AG08396 (cell line): ENCODE measurements at regions not wholly inside any gene's neighbourhood (a gene's known extent, or its start where the extent isn't known, plus 50 kb on each side); places are given as distances from the start of the nearest gene placed in this dataset.

Experiments
- DNase-seq: peaks from one replicate; pipeline ENCODE4 v3.0.0; 2012; ENCODE audit warnings: low spot score, mixed read lengths

DNA sequence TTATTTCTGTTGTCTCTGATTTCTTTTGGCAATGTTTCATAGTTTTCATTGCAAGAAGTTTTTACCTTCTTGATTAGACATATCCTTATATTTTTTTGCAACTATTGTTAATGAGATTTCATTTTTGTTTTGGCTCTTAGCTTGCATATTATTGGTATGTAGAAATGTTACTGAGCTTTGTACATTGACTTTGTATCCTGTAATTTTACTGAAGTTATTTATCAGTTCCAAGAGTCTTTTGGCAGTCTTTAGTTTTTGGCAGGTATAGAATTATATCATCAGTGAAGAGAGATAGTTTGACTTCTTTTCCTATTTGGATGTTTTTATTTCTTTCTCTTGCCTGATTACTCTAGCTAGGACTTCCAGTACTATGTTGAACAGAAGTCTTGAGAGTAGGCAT, 375.7 kb downstream of the TDRD3 start:
- no peak for DNase-seq

DNA sequence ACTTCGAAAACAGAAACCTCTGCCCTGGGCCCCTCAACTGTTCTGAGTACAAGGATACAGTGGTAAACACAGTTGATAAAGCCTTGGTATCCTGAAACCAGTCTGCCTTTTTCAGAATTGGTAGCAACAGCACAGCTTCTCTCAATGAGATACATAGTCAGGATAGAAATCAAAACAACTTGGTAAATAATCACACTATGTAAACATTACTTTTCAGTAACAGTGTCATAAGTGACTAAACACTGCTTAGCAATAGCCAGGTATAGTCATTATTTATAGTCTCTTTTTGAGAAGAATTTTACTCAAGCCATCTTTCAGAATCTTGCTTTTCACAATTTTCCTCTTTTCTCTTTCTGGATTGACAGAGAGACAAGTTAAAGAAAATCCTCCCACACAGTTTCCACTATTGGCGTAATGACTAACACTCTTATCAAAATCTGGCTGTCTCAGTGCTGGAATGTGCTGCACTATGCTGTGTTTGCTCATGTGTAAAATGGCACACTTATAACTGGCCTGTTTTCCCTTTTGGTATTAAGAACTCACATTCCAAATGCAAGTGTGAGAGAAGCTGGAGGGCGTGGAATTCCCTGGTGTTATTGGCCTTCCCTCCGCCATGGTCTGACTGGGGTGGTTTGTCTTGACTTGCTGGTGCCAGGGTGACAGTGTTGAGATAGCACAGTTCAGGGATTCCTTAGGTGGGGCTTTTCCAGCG, 368.8 kb downstream of the TDRD3 start:
- no peak for DNase-seq

DNA sequence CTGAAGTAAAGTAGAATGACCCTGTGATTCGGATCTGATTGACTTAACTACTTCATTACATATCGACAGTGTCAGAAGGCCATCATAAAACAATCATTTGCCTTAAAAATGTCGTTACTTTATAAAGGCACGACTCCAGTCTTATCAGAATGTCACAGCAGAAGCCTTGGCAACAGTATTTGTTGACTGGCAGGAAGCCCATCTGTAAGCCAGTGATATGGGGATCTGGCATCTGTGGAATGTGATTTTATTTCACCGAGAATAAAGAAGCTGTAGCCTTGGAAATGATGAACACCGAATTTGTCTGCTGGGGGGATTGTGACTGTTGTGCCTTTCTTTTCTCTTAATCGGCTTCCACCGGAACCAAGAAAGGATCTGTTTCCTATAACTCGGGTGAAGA, 362.5 kb downstream of the TDRD3 start:
- no peak for DNase-seq

DNA sequence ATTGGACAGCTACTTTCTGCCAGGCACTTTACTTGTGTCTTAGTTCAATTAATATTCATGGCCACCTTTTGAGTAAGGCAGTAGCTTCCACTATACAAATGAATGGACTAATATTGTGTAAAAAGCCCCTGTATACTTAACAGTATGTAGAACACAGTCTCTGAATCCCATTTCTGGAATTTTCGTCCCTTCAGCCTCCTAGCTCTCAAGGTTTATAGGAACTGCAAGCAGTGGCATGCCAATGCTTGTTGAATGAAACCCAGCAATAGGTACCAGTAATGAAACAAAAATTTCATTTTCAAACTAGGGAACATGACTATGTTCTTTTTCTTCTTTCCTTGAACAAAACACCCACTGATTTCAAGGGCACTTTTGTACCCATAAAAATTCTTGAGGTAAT, 361.6 kb downstream of the TDRD3 start:
- DNase-seq: no peak

DNA sequence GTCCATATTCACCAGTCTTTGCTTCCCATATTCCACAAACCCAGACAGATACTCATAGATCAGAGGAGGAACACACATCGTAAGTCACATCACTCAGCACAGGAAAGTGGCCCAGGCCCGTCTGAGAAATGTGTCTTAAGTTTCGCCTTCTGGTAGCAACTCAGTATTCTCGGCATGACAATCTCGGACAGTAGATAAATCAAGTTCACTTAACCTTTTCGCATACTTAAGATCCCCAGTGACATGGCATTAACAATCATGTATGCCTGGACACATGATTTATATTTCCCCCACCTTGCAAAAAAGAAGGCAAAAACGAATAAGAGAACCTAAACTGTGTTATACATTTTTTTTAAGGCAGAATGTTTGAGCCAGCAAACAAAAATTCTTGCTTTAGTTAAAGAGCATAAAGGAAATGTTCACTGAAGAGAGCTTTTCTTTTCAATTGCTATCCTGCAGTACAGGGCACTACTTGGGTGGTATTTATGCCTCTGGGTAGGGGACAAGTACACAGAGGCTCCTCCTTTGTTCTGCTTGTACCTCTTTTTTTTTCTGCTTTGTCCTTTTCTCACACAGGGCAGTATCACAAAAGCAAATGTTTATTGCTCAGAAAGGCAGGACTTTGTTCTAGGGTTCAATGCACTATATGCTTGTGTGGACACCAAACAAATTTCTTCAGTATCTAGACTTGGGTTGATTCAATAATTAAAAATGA, 360.6 kb downstream of the TDRD3 start:
- DNase-seq: no peak

DNA sequence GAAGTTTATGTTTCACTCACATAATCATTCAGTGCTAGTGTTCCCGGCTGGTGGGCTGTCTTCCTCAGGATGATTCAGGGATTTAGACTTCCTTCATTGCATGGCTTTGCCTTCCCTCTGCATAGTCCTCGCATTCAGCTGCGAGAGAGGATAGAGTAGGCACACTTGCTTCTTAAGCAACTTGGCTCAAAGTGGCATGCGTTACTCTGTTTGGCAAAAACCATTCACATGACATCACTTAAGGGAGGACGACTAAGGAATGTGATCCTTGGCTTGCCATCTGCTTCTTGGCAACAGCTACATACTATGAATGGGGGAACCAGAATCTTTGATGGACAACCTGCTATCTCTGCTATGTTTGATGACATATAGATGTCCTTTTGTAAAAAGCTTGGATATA, 359.3 kb downstream of the TDRD3 start:
- no peak for DNase-seq

DNA sequence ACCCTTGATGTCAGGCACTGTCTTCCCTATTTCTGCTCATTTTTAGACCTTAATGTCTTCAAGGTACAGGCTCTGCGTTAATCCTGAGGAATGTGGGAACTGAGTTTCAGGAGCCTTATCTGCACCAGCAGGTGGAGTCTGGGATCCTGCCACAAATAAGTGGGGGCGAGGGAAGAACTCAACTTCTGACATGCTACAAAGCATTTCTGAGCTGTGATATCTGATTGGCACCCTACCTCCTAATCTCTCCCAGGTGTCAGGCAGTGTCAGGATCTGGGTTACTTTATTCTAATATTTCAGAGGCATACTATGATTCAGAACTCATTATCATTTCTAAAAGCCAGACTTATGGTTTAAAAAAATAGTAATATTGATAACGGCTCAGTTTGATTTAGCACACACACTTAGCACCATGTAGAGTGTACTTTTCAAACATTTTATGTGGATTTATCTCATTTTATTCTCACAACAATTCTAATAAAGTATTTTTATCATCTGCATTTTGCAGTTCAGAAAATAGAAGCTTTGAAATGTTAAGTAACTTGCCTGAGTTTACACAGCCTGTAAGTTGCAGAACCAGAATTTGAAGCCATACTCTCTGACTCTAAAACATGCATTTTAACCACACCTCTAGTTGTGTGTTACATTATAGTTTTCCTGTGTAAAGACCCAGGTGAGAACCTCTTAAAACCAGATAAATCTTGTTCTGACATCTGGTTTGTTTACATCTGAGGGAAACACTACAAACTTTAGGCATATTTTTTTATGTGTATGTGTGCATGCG, 358.6 kb downstream of the TDRD3 start:
- no peak for DNase-seq

DNA sequence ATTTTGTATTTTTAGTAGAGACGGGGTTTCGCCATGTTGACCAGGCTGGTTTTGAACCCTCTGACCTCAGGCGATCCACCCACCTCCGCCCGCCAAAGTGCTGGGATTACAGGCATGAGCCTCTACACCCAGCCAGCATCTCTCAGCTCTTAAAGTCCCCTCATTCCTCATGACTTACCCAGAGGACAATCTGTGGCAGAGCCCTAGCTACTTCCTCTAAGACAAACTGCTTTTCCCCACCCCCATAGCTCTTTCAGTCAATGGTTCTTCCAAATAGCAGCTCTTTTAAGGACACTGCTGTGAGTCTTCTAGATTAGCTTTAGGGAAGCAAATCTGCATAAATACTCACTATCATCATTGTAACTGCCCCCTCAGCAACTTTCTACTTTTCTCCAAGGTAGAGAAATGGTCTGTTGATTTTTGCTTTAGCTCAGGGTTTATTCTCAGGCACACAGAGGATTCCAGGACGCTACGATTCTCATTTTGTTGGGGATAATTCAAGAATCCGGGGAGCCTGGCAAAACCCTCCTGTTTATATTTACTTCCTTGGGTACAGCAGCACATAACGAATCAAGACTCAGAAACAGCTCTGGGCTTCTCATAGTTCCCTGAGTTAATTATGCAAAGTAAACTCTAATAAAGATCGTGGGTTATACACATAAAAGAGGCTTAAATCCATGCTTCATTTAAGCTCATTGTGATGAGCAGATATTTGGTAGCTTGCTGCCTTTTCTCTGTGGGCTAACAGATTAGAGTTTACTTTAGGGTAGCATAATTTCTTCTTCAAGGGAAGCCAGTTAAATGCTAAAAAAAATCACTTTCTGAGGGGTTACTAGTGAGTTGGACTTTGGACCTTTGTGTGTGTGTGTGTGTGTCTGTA, 357.4 kb downstream of the TDRD3 start:
- no peak for DNase-seq

DNA sequence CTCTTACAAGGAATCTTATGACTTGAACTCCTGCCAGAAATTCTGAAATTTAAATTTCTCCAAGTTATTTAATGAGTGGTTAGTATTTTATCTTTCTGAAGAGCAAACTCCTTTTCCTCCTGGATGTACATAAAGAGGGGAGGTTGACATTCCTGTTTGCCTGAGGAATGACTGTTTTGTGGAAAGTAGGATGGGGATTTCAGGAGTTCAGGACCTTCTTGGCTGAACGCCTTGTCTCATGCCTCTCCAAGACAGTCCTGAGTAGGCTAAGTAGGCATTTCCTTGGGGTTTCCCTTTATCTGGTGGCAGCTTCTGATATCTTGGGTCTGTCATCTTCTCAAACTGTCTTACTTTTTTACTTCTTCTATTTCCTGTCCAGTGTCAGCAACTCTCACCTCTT, 356.6 kb downstream of the TDRD3 start:
- no peak for DNase-seq

DNA sequence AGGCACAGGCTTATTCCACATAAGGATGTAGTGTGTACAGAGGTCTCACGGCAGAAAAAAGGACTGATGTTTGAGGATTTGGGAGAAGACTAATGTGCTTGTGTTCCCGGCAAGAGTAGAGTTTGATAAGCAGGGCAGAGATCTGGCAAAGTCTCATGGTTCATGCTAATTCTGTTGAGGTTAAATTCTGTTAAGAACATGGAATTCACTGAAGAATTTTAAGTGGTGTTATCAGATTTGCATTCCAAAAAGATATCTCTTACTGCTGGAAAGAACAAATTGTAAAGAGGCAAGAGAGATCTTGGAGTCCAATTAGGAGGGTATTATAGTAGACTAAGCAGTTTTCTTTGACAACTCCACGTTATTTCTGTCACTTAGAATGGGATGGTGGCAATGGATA, 348.3 kb downstream of the TDRD3 start:
- no peak for DNase-seq

DNA sequence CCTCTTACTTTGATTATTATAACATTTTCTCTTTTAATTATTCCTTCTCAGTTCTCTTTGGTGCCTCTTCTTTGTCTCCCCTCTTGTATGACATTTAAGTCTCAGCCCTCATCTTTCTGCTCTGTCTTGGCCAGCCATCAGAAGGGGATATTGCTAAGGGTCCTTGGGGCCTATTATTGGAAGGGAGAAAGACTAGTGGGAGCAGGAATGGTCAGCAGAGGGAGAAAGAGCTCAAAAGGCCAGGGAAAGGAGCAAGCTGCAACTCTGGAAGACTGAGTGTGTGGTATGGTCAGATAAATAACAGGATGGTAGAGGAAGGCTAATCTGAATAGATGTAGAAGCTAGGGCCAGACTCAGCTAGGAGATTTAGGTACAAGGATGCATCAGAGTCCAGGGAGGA, 336.9 kb downstream of the TDRD3 start:
- no peak for DNase-seq

DNA sequence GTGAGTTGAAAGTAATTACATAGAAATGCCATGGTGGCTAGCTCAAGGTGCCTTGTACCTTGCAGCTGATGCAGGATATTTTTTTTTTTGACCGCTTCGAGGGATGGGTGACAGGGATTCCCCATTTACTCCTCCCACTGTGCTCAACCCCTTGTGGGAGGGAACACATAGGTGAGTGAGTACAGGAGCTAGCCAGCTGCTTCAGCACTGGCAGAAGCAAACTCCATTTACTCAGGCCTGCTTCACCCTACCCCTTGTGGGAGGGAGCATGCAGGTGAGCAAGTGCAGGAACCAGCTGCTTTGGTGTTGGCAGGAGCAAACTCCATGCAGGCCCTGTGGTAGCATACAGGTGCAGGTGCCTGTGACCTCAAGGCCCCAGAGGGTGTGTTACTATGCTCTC, 330.1 kb downstream of the TDRD3 start:
- DNase-seq: no peak

DNA sequence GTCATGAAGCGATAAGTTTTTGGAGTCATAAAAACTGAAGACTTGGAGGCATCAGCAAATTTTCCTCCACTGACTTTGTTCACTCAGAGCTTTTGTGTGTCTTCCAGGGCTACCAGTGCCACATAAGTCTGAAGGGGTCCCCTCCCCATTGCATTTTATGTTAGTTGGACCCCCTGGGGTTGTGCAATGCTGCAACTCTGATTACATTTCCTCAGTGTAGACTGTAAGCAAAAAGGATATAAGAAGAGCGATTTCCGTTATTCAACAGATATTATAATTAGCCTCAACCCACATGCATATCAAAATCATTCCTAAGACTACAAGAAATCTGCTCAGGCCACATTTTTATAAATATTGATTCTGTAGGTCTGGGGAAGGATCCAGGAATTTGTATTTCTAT, 324.0 kb downstream of the TDRD3 start:
- DNase-seq: no peak

DNA sequence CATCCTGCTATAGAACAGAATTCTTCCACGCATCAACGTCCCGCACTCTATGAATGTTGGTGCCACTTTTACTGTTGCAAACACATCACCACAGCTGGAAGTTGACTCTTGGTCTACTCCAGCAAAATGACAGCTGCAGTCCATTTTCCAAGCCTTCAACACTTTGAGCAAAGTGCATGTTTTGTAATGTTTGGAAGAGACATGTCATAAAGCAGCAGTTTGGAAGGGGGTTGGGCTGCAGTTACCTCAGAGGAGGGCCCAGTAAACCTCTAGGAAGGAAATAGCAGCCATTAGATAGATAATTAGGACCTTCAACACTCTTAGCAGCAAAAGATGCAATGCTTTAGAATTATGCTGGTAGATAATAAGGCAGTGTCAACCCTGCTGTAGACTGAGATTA, 323.6 kb downstream of the TDRD3 start:
- no peak for DNase-seq

DNA sequence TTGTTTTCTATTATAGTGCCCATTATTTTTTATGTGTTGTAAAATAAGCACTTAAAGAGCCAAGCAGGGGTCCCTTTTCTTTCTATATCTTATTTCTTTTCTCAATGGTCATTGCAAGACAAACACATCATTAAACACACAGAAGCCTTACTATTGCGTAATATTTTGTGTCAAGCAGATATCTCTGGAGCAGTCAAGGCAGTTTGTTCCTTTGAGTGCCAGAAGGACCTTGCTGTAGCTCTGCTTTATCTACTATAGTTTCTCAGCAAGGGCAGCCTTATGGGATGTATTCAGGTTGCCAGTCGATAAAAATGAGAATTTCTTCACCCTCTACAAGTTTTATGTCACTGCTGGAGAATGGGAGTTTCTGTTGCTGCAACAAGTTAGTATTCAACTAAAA, 319.3 kb downstream of the TDRD3 start:
- DNase-seq: no peak

DNA sequence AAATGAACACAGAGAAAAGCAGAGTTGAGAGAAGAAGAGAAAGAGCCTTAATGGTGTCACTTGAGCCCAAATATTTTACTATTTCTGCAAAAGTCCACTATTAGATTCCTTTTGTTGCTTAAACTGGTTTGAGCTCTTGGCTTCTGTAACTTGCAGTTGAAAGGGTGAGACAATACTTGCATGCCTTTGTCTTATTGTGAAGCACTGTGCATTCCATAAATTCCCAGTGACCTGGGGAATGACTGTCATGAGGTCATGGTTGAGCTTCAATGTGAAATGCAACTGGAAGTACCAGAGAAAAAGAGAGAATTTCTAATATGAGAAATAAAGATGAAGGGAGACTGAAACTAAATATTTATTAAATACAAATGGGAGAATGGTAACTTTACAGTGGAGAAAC, 310.9 kb downstream of the TDRD3 start:
- DNase-seq: no peak

DNA sequence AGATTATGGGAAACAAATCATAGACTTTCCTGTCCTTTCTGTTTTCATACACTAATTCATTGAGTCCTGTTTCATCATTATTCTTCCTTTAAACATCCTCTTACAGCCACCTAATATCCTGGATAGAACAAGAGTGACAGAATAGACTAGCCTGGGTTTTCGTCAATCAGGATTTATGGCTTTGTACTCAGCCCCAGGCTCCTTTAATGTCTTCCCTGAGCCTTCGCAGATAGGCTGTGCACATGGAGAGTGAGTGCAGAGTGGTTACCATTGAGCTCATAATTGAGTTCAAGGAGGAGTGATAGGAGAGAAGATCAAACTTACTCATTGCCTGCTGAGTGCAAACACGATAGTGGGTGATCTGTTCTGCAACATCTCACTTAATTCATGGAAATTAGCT, 304.9 kb downstream of the TDRD3 start:
- no peak for DNase-seq

DNA sequence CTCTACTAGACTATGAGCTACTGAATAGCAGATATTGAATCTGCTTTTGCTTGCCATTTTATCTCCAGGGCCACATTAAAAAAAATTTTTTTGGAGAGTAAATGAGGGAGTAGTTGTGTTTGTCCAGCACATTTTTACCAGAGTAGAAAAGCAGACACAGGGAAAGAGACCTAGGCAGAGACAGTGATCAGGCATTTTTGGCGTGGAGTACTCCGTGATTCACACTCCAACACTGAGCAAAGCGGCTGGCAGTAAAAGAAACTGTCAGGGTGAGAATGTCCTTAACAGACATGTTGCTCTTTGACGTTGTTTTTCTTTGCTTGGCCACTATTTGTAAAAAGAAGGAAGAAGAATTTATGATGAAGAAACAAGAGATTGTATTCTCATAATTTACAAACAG, 304.0 kb downstream of the TDRD3 start:
- DNase-seq: no peak

DNA sequence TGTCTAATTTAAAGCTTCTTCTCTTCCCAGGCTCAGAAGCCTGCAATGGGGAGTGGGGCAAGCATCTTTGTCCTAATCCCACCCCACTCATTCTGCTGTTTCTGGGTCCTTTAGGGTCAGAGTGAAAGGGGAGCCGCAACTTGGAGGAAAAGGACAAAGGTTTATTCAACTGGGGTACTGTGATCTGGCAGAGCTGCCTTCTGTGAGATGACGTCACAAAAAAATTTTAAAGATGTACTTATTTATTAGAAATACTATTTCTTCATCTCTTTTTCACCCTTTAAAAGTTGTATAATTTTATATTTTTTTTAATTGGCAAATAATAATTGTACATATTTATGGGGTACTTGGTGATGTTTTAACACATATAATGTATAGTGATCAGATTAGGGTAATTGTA, 302.6 kb downstream of the TDRD3 start:
- DNase-seq: no peak

DNA sequence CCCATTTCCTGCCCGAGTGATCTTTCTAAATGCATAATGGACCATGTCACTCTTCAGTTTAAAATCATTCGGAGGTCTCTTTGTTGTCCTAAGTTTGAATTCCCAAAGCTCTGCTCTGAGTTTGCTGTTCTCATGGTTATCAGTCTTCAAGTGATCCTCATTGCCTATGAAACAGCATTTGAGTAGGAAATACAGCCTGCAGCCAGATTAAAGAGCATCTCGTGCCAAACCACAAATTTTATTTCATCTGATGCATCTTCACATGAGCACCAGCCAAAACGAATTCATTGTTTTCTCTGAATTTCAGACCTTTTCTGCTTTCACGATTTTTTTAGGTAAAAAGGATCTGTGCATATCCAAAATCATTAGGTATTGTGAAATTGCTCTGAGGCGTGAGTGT, 299.6 kb downstream of the TDRD3 start:
- DNase-seq: no peak

DNA sequence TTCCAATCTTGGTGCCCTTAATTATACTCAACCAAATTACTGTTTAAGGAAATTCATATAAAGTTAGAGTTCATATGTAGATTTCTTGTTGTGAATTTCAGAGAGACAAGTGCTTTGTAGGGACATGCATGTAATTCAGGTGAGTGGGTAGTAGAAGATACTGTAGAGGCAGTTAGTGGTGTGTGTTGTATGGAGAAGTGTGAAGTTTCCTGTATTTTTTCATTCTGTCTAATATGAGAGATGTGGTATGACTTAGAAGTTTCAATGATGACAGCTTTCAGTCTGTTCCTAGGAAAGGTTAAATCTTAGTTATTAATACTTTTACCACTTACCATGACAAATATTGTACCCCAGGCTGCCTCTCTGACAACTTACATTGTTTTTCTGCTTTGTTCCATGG, 294.2 kb downstream of the TDRD3 start:
- DNase-seq: no peak

DNA sequence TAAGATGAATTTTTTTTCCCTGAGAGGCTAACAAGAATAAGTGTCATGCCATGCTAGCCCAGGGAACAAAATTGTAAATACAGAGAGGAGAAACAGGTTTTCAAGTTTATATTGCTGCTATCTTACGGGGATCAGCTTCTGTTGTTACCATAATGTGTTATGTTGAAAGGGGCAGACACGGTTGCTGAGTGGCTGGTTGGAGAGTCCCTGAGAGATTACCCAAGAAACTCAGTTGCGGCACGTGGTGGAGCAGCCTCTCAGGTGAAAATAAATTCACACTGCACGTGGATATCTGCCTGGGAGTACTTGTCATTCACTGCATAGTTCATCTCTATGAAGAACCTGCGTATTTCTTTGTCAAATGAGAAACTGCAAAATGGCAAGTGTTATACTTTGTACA, 293.6 kb downstream of the TDRD3 start:
- no peak for DNase-seq
